A673 (cell line): ENCODE measurements at regions not wholly inside any gene's neighbourhood (a gene's known extent, or its start where the extent isn't known, plus 50 kb on each side); places are given as distances from the start of the nearest gene placed in this dataset.

Source experiments
- BruUV-seq: library from RNA; stranded (reverse); fragments of 400-500 nt; replicated peaks from 2 replicates; lab custom pipeline; 2021; lab: Mats Ljungman, UMichigan
- CTCF ChIA-PET: fragments of 300-600 bp; sonication (Branson Sonifier 250); formaldehyde crosslinking; loops from one replicate; lab custom pipeline; 2022; ENCODE audit warnings: antibody characterized with exemption; lab: Charles Lee
- POLR2A ChIA-PET: fragments of 300-600 bp; sonication (Branson Sonifier 250); formaldehyde crosslinking; loops from one replicate; lab custom pipeline; 2022; ENCODE audit warnings: antibody characterized with exemption; ENCODE audit not compliant: low non-redundant PET; lab: Charles Lee
- DNase-seq: peaks from one replicate; pipeline ENCODE4 v3.0.0-alpha.2; 2015; ENCODE audit warnings: low spot score
- H3K27ac ChIP-seq: fragments of 200-600 bp; sonication (generic); 2 replicates; pipeline ENCODE4 v1.5.1; 2016; ENCODE audit warnings: mixed run types, low read depth, mild to moderate bottlenecking, mixed read lengths, antibody characterized with exemption, low read length; ENCODE audit not compliant: poor library complexity, severe bottlenecking
- H3K27me3 ChIP-seq: fragments of 200-600 bp; sonication (generic); replicated peaks from 2 replicates; pipeline ENCODE4 v1.6.1; 2017; ENCODE audit warnings: mixed run types, low read depth, mild to moderate bottlenecking, mixed read lengths, antibody characterized with exemption, low read length; ENCODE audit not compliant: insufficient read depth, poor library complexity
- H3K36me3 ChIP-seq: fragments of 200-600 bp; sonication (generic); 2 replicates; pipeline ENCODE4 v1.6.1; 2016; ENCODE audit warnings: mixed run types, mild to moderate bottlenecking, mixed read lengths, antibody characterized with exemption, low read length; ENCODE audit not compliant: insufficient read depth, poor library complexity, severe bottlenecking
- H3K4me1 ChIP-seq: fragments of 200-600 bp; sonication (generic); 2 replicates; pipeline ENCODE4 v1.6.1; 2017; ENCODE audit warnings: mixed run types, mild to moderate bottlenecking, mixed read lengths, antibody characterized with exemption, low read length; ENCODE audit not compliant: insufficient read depth, poor library complexity, severe bottlenecking
- H3K4me3 ChIP-seq: fragments of 200-600 bp; sonication (generic); 2 replicates; pipeline ENCODE4 v1.5.1; 2016; ENCODE audit warnings: low read depth, mixed run types, mild to moderate bottlenecking, mixed read lengths, low read length; ENCODE audit not compliant: poor library complexity, severe bottlenecking
- H3K9me3 ChIP-seq: fragments of 200-600 bp; sonication (generic); 2 replicates; pipeline ENCODE4 v1.6.1; 2016; ENCODE audit warnings: mixed run types, low read depth, mild to moderate bottlenecking, mixed read lengths, antibody characterized with exemption, low read length; ENCODE audit not compliant: poor library complexity, severe bottlenecking
- CTCF ChIP-seq: fragments of 300-800, 200-600 bp; sonication (generic); conservative IDR thresholded peaks from 2 replicates; pipeline ENCODE4 v1.5.1; 2017; ENCODE audit warnings: low read depth, mild to moderate bottlenecking, antibody characterized with exemption, low read length, moderate library complexity, mixed read lengths
- EZH2 ChIP-seq: fragments of 200-600 bp; sonication (generic); IDR thresholded peaks from 2 replicates; pipeline ENCODE4 v1.6.1; 2017; ENCODE audit warnings: borderline replicate concordance, low read depth, mild to moderate bottlenecking, mixed read lengths, antibody characterized with exemption, low read length; ENCODE audit not compliant: poor library complexity, severe bottlenecking
- intact Hi-C: fragments of 100-400 bp; cut with micrococcal nuclease; formaldehyde crosslinking; loops from one replicate; pipeline ENCODE4 v1.10.0; 2022; ENCODE audit not compliant: unreplicated experiment

- no TSS peak for BruUV-seq
- Histone ChIP-seq H3K27me3 (no peaks in the 10 kb centered on the region), H3K4me3 (no peak overlapping the region), H3K9me3 (no peaks in the 10 kb centered on the region), H3K4me1 (no peaks in the 10 kb centered on the region), H3K36me3 (no peaks in the 10 kb centered on the region), H3K27ac (no peak overlapping the region)
- no peak for DNase-seq
- intact Hi-C loops: no loop called here
- POLR2A ChIA-PET: no interaction called here
- no peak for TF ChIP-seq EZH2
- TF ChIP-seq CTCF: no peak
- CTCF ChIA-PET: no interaction called here
Measured at GRCh38 chr14:98726585-98727405, 545.2 kb downstream of the BCL11B start.

GRCh38 chr14:98728024-98728423 lies 544.0 kb downstream of the BCL11B start:
- Histone ChIP-seq H3K27me3 (no peaks in the 10 kb centered on the region), H3K27ac (no peak overlapping the region), H3K4me1 (no peaks in the 10 kb centered on the region), H3K36me3 (no peaks in the 10 kb centered on the region), H3K9me3 (no peaks in the 10 kb centered on the region), H3K4me3 (no peak overlapping the region)
- ChIA-PET CTCF (no interaction called here), POLR2A (no interaction called here)
- intact Hi-C loops: no loop called here
- DNase-seq: no peak
- TF ChIP-seq EZH2 (no peak), CTCF (no peak)
- no TSS peak for BruUV-seq

GRCh38 chr14:98728836-98729235 lies 543.2 kb downstream of the BCL11B start:
- intact Hi-C loops: no loop called here
- Histone ChIP-seq H3K36me3 (no peaks in the 10 kb centered on the region), H3K27ac (no peak overlapping the region), H3K9me3 (no peaks in the 10 kb centered on the region), H3K4me3 (no peak overlapping the region), H3K4me1 (no peaks in the 10 kb centered on the region), H3K27me3 (no peaks in the 10 kb centered on the region)
- TF ChIP-seq CTCF (no peak), EZH2 (no peak)
- DNase-seq: no peak
- no TSS peak for BruUV-seq
- ChIA-PET CTCF (no interaction called here), POLR2A (no interaction called here)
